ENCODE measurements at regions not wholly inside any gene's neighbourhood (a gene's known extent, or its start where the extent isn't known, plus 50 kb on each side); places are given as distances from the start of the nearest gene placed in this dataset.

DNA sequence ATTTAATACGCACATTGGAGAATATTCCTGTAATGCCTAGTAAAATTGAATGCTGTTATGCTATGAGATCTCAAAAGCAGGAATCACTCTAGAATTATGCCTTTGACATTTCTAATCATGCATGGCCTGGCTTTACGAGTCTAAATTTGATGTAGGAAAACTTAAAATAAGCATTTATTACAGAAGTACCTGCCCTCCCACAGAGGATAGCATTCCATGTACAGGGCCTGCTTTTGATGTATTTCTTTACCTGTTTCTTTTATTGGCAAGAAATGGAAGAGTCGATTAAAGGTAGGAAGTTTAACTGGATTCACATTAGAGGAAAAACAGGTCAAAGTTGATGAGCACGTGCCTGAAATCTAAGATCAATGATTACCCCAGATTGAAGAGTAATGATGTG lies 219.5 kb downstream of the PCDH7 start:
- TF ChIP-seq GATA2 (IDR thresholded peaks at IDR 0.05; ENCODE audit: low read depth, low read length) (no peak), GATA3 (IDR thresholded peaks at IDR 0.05; ENCODE audit: low read depth, low read length) (no peak)

Measured in SH-SY5Y (cell line).